Suprapubic skin (tissue), 4 donors: ENCODE measurements at regions not wholly inside any gene's neighbourhood (a gene's known extent, or its start where the extent isn't known, plus 50 kb on each side); places are given as distances from the start of the nearest gene placed in this dataset.

Experiments
- DNase-seq, 2 donors: peaks; one replicate each; pipeline ENCODE4 v3.0.0-alpha.2; 2019; ENCODE audit warnings: low spot score in 2 of 2
- H3K27ac ChIP-seq: fragments of 200-600 bp; sonication (generic); one replicate; pipeline ENCODE4 v1.5.1; 2019
- H3K27me3 ChIP-seq: fragments of 200-600 bp; sonication (generic); one replicate; pipeline ENCODE4 v1.5.1; 2019
- H3K36me3 ChIP-seq: fragments of 200-600 bp; sonication (generic); one replicate; pipeline ENCODE4 v1.5.1; 2019
- H3K4me1 ChIP-seq: fragments of 200-600 bp; sonication (generic); one replicate; pipeline ENCODE4 v1.5.1; 2019
- H3K4me3 ChIP-seq: fragments of 200-600 bp; sonication (generic); one replicate; pipeline ENCODE4 v1.5.1; 2019; ENCODE audit warnings: mild to moderate bottlenecking
- H3K9me3 ChIP-seq: fragments of 200-600 bp; sonication (generic); one replicate; pipeline ENCODE4 v1.5.1; 2019
- EP300 ChIP-seq: sonication (generic); formaldehyde crosslinking; IDR thresholded peaks from one replicate; pipeline ENCODE4 v1.6.1; 2017; ENCODE audit warnings: antibody characterized with exemption
- POLR2A ChIP-seq, 2 donors: fragments of 450-650 bp; IDR thresholded peaks; one replicate each; pipeline ENCODE4 v1.6.1; 2017; ENCODE audit warnings: antibody characterized with exemption in 2 of 2, mild to moderate bottlenecking in 2 of 2, moderate library complexity in 2 of 2
- POLR2AphosphoS5 ChIP-seq, 3 donors: sonication (generic); formaldehyde crosslinking; IDR thresholded peaks; one replicate each; pipeline ENCODE4 v1.6.1; 2017; ENCODE audit warnings: antibody characterized with exemption in 3 of 3
- whole genome bisulfite sequencing: methylation state at CpG from one replicate; pipeline ENCODE4 v1.1.5; 2018; 5-methylcytosine and 5-hydroxymethylcytosine counted together
- TF ChIP-seq, protein P1 (sequence below), 2 donors: fragments of 200-600 bp in 1 of 2; fragments of 450-650 bp in 1 of 2; sonication (generic) in 1 of 2; IDR thresholded peaks; one replicate each; pipeline ENCODE4 v1.5.1; 2016 to 2019; ENCODE audit warnings: antibody characterized with exemption in 2 of 2, mild to moderate bottlenecking in 1 of 2, moderate library complexity in 1 of 2

DNA sequence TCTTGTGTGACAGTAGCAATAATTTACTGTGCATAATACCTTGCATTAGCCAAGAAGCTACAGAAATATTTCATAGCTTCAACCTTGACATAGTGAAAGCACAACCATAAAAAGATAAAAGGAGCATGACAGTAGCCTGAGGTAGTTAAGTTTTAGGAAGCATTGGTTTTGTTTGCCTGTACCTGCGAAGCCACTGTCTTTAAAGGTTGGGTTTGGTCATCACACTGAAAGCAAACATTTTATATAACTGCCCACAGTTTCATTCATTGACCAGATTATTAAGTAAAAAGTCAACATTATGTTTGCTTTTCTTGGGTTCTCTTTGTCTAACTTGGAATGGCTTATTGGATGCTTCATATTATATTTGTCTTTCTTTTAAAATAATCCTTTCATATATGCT, 450.1 kb upstream of the IL12A start:
- TF ChIP-seq, protein P1, sequence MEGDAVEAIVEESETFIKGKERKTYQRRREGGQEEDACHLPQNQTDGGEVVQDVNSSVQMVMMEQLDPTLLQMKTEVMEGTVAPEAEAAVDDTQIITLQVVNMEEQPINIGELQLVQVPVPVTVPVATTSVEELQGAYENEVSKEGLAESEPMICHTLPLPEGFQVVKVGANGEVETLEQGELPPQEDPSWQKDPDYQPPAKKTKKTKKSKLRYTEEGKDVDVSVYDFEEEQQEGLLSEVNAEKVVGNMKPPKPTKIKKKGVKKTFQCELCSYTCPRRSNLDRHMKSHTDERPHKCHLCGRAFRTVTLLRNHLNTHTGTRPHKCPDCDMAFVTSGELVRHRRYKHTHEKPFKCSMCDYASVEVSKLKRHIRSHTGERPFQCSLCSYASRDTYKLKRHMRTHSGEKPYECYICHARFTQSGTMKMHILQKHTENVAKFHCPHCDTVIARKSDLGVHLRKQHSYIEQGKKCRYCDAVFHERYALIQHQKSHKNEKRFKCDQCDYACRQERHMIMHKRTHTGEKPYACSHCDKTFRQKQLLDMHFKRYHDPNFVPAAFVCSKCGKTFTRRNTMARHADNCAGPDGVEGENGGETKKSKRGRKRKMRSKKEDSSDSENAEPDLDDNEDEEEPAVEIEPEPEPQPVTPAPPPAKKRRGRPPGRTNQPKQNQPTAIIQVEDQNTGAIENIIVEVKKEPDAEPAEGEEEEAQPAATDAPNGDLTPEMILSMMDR (IDR thresholded peaks at IDR 0.05) = no peak
- no peak for TF ChIP-seq EP300
- TF ChIP-seq POLR2AphosphoS5 (IDR thresholded peaks at IDR 0.05) = no peak
- TF ChIP-seq POLR2A (IDR thresholded peaks at IDR 0.05) = no peak
- H3K27me3 ChIP-seq = no peaks in the 10 kb centered on the region
- no peak for DNase-seq
- H3K4me1 ChIP-seq = no peaks in the 10 kb centered on the region
- no peaks in the 10 kb centered on the region for H3K9me3 ChIP-seq
- H3K36me3 ChIP-seq = no peaks in the 10 kb centered on the region
- no peak overlapping the region for H3K4me3 ChIP-seq
- H3K27ac ChIP-seq = no peak overlapping the region
- 64% methylated on average over 1 of the region's 1 CpG for WGBS

DNA sequence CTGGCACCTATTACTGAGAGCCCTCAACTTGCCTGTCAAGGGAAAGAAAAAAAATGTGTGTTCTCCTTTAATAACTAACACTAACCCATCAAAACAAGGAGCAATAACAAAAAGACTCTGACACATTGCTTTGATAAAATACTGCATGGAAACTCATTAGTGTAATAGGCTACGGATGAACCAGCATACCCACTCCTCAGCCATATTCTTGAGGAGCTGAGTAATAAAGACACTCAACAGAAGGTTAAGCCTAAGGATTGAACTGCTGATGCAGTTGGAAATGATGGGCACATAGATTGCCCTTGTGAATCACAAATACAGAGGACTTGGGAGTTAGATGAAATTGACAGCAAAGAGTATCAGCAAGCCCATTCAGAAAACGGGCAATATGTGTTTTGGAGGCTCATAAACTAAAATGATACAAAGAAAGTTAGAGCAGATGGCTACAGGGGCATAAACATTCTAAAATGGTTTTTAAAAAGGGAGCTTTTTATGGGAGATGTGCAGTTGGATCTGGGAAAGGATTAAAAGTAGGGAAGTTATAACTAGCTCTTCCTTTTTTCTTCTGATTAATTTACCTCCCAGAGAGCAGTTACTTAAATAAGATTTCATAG, 447.6 kb upstream of the IL12A start:
- Histone ChIP-seq H3K4me3 (no peak overlapping the region), H3K27me3 (no peaks in the 10 kb centered on the region), H3K27ac (no peak overlapping the region), H3K36me3 (no peaks in the 10 kb centered on the region), H3K9me3 (no peaks in the 10 kb centered on the region), H3K4me1 (no peaks in the 10 kb centered on the region)
- no peak for DNase-seq
- TF ChIP-seq EP300 = no peak
- TF ChIP-seq POLR2A (IDR thresholded peaks at IDR 0.05) = no peak
- TF ChIP-seq POLR2AphosphoS5 (IDR thresholded peaks at IDR 0.05) = no peak
- TF ChIP-seq, protein P1 (IDR thresholded peaks at IDR 0.05) = no peak
- WGBS = 42% methylated on average over 2 of the region's 2 CpGs

DNA sequence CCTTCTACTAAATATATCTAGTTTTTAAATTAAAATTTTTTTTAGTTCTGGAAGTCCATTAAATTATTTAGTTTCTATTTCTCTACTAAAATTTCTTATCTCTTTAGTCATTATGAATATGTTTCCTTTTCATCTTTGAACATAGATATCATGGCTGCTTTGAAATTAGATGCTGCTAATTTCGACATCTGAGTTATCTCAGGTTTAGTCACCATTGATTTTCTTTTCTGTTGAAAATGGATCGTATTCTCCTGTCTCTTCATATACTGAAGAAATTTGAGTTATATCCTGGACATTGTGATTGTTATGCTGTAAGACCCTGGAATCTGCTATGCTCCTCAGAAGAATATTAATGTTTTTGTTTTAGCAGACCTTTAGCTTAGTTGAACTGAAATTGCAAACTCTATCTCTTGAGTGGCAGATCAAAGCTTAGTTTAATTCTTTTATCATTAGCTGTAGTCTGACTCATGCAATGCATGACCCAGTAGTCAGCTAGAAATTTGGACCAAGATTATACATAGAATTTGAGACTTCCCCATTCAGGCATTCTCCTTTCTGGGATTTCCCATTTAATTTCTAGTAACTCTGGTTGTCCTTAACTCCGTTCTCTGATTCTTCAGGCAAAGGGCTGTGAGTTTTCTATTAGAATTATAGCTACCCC, 439.8 kb upstream of the IL12A start:
- H3K27ac ChIP-seq = no peak overlapping the region
- no peak for DNase-seq
- H3K4me3 ChIP-seq = no peak overlapping the region
- 92% methylated on average over 3 of the region's 3 CpGs for WGBS
- no peaks in the 10 kb centered on the region for H3K4me1 ChIP-seq
- H3K9me3 ChIP-seq = no peaks in the 10 kb centered on the region
- no peak for TF ChIP-seq EP300
- TF ChIP-seq POLR2AphosphoS5 (IDR thresholded peaks at IDR 0.05) = no peak
- TF ChIP-seq, protein P1 (IDR thresholded peaks at IDR 0.05) = no peak
- TF ChIP-seq POLR2A (IDR thresholded peaks at IDR 0.05) = no peak
- no peaks in the 10 kb centered on the region for H3K27me3 ChIP-seq
- H3K36me3 ChIP-seq = no peaks in the 10 kb centered on the region

DNA sequence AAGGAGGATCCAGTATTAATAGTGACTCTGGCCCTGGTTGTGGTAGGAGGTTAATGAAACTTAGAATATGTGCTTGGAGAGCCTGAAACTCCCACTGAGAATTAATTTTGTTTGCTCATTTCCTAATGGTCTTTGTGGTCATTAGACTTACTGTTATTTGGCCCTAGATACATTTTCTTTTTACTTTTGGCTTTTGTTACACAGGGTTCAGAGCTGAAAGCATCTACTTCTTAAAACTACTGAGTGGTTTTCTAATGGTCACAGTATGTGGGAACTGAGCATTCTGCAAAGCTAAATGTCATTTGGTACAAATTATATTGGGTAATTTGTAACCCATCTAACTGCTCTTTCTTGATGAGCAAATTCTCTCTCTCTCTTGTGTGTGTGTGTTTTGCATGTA, 433.4 kb upstream of the IL12A start:
- no peak overlapping the region for H3K27ac ChIP-seq
- no peak overlapping the region for H3K4me3 ChIP-seq
- H3K36me3 ChIP-seq = no peaks in the 10 kb centered on the region
- no peak for DNase-seq
- H3K9me3 ChIP-seq = no peaks in the 10 kb centered on the region
- H3K27me3 ChIP-seq = no peaks in the 10 kb centered on the region
- H3K4me1 ChIP-seq = no peaks in the 10 kb centered on the region
- TF ChIP-seq EP300 (no peak), POLR2AphosphoS5 (IDR thresholded peaks at IDR 0.05) (no peak), POLR2A (IDR thresholded peaks at IDR 0.05) (no peak)
- TF ChIP-seq, protein P1 (IDR thresholded peaks at IDR 0.05) = no peak

DNA sequence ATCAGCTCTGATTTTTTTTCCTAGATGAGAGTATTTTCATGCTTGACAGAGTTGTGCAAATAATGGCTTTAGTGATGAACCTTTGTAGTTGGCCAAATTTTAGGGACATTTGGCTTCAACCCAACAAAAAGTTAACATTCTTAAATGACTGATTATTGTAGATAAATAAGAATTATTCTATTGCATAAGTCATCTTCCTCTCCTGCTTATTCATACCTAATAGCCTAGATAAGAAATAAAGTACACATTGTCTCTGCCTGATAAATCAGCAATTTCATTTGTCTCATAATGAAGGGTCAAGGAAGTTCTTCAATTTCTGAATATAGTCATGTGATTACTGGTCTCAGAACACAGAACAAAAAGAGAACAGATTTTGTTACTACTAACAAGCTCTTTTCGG, 428.9 kb upstream of the IL12A start:
- no peaks in the 10 kb centered on the region for H3K4me1 ChIP-seq
- TF ChIP-seq EP300 (no peak), POLR2A (IDR thresholded peaks at IDR 0.05) (no peak), POLR2AphosphoS5 (IDR thresholded peaks at IDR 0.05) (no peak)
- TF ChIP-seq, protein P1 (IDR thresholded peaks at IDR 0.05) = no peak
- no peak overlapping the region for H3K4me3 ChIP-seq
- no peaks in the 10 kb centered on the region for H3K36me3 ChIP-seq
- H3K9me3 ChIP-seq = no peaks in the 10 kb centered on the region
- H3K27ac ChIP-seq = no peak overlapping the region
- H3K27me3 ChIP-seq = no peaks in the 10 kb centered on the region
- no peak for DNase-seq
- 85% methylated on average over 1 of the region's 1 CpG for WGBS
